HCT116 (cell line): ENCODE measurements at regions not wholly inside any gene's neighbourhood (a gene's known extent, or its start where the extent isn't known, plus 50 kb on each side); places are given as distances from the start of the nearest gene placed in this dataset.

Experiments used
- ATAC-seq: fragments of 200-7000 bp; cut with Tn5 transposase; 2 replicates; pipeline ENCODE4 v1.9.1; 2020; ENCODE audit warnings: mild to moderate bottlenecking, moderate library complexity
- BruUV-seq: library from RNA; stranded (reverse); fragments of 400-500 nt; replicated peaks from 2 replicates; lab custom pipeline; 2021; lab: Mats Ljungman, UMichigan
- CTCF ChIA-PET: fragments of 300-600 bp; sonication (Branson Sonifier 250); formaldehyde crosslinking; loops from one replicate; lab custom pipeline; 2021; ENCODE audit warnings: antibody characterized with exemption; lab: Charles Lee
- POLR2A ChIA-PET: fragments of 300-600, 350-600 bp; sonication (Branson Sonifier 250); formaldehyde crosslinking; loops from one replicate; lab custom pipeline; 2021; ENCODE audit warnings: antibody characterized with exemption; lab: Charles Lee
- RAD21 ChIA-PET, 2 experiments: fragments of 300-600 bp; sonication (Branson Sonifier 250); formaldehyde crosslinking; loops; one replicate each; lab custom pipeline; 2023; ENCODE audit warnings: low total read pairs in 2 of 2; ENCODE audit not compliant: uncharacterized antibody in 2 of 2, unreplicated experiment in 2 of 2, low non-redundant PET in 1 of 2; lab: Charles Lee
- DNase-seq: peaks from one replicate; pipeline ENCODE4 v3.0.0-alpha.2; 2010; ENCODE audit warnings: low read depth, low spot score
- H2AFZ ChIP-seq: fragments of 200-600 bp; shearing (Covaris generic), sonication (generic); 2 replicates; pipeline ENCODE4 v1.6.1; 2017; ENCODE audit warnings: low read depth, mixed run types, mixed read lengths, antibody characterized with exemption, low read length; ENCODE audit not compliant: poor library complexity, severe bottlenecking
- H3K27ac ChIP-seq: 2 replicates; pipeline ENCODE4 v1.5.1; 2012; ENCODE audit warnings: low read depth, low read length
- H3K27me3 ChIP-seq: fragments of 200-600 bp; sonication (generic); 2 replicates; pipeline ENCODE4 v1.6.1; 2016; ENCODE audit warnings: mixed run types, low read length, mixed read lengths; ENCODE audit not compliant: insufficient read depth
- H3K36me3 ChIP-seq, 2 experiments: fragments of 200-500 bp in 1 of 2; fragments of 200-600 bp in 1 of 2; sonication (Bioruptor generic) in 1 of 2; sonication (generic) in 1 of 2; 2 replicates each; pipeline versions ENCODE4 v1.5.1 to v1.6.1; 2014 to 2016; ENCODE audit warnings: low read length in 2 of 2, inconsistent platforms in 1 of 2, mixed read lengths in 1 of 2, mixed run types in 1 of 2; ENCODE audit not compliant: insufficient read depth in 2 of 2, control insufficient read depth in 1 of 2
- H3K4me1 ChIP-seq, 2 experiments: fragments of 200-600 bp in 1 of 2; sonication (generic) in 1 of 2; 2 replicates each; pipeline versions ENCODE4 v1.5.1 to v1.6.1; 2012 to 2017; ENCODE audit warnings: low read length in 2 of 2, inconsistent platforms in 1 of 2, mild to moderate bottlenecking in 1 of 2, mixed read lengths in 1 of 2, mixed run types in 1 of 2, moderate library complexity in 1 of 2; ENCODE audit not compliant: insufficient read depth in 2 of 2, control insufficient read depth in 1 of 2
- H3K4me2 ChIP-seq: fragments of 200-600 bp; sonication (generic); 2 replicates; pipeline ENCODE4 v1.6.1; 2017; ENCODE audit warnings: mixed run types, low read length, mixed read lengths
- H3K4me3 ChIP-seq, 2 experiments: fragments of 200-600 bp in 1 of 2; sonication (generic) in 1 of 2; replicated peaks in 1 of 2; 2 replicates each; pipeline ENCODE4 v1.5.1; 2011 to 2016; ENCODE audit warnings: low read length in 2 of 2, control low read depth in 1 of 2, low read depth in 1 of 2, mild to moderate bottlenecking in 1 of 2, mixed read lengths in 1 of 2, mixed run types in 1 of 2
- H3K79me2 ChIP-seq: fragments of 200-600 bp; sonication (generic); 2 replicates; pipeline ENCODE4 v1.6.1; 2017; ENCODE audit warnings: mild to moderate bottlenecking, mixed run types, low read length, moderate library complexity, mixed read lengths; ENCODE audit not compliant: insufficient read depth
- H3K9ac ChIP-seq: fragments of 200-600 bp; sonication (generic); 2 replicates; pipeline ENCODE4 v1.6.1; 2016; ENCODE audit warnings: low read length, mixed read lengths
- H3K9me2 ChIP-seq: fragments of 200-600 bp; sonication (generic), shearing (Covaris generic); 2 replicates; pipeline ENCODE4 v1.6.1; 2017; ENCODE audit warnings: mixed run types, mild to moderate bottlenecking, moderate library complexity; ENCODE audit not compliant: insufficient read depth
- H3K9me3 ChIP-seq, 2 experiments: fragments of 200-500 bp in 1 of 2; fragments of 200-600 bp in 1 of 2; sonication (Bioruptor generic) in 1 of 2; sonication (generic) in 1 of 2; 2 replicates each; pipeline ENCODE4 v1.6.1; 2014 to 2017; ENCODE audit warnings: low read length in 2 of 2, mixed read lengths in 2 of 2, inconsistent platforms in 1 of 2, low read depth in 1 of 2, mild to moderate bottlenecking in 1 of 2, mixed run types in 1 of 2, moderate library complexity in 1 of 2; ENCODE audit not compliant: control insufficient read depth in 1 of 2, insufficient read depth in 1 of 2
- H4K20me1 ChIP-seq: fragments of 200-600 bp; sonication (generic), shearing (Covaris generic); 2 replicates; pipeline ENCODE4 v1.6.1; 2017; ENCODE audit warnings: mixed run types, mild to moderate bottlenecking, moderate library complexity; ENCODE audit not compliant: insufficient read depth
- ELF1 ChIP-seq: IDR thresholded peaks from 2 replicates; pipeline ENCODE4 v1.6.1; 2012; ENCODE audit warnings: low read depth, borderline replicate concordance
- EZH2 ChIP-seq: fragments of 200-600 bp; sonication (generic); IDR thresholded peaks from 2 replicates; pipeline ENCODE4 v1.6.1; 2017; ENCODE audit warnings: antibody characterized with exemption, mixed run types
- EZH2phosphoT487 ChIP-seq: fragments of 200-600 bp; IDR thresholded peaks from 2 replicates; pipeline ENCODE4 v1.6.1; 2018; ENCODE audit warnings: antibody characterized with exemption, borderline replicate concordance
- MAX ChIP-seq: IDR thresholded peaks from 2 replicates; pipeline ENCODE4 v1.6.1; 2012
- POLR2A ChIP-seq: IDR thresholded peaks from 2 replicates; pipeline ENCODE4 v1.7.0; 2011; ENCODE audit warnings: borderline replicate concordance; ENCODE audit not compliant: insufficient read depth, insufficient read length; ENCODE audit errors: extremely low read depth
- TCF7L2 ChIP-seq: IDR thresholded peaks from 2 replicates; pipeline ENCODE4 v1.7.0; 2011; ENCODE audit warnings: borderline replicate concordance, inconsistent platforms; ENCODE audit not compliant: insufficient read depth, insufficient read length; ENCODE audit errors: extremely low read depth
- ZFX ChIP-seq: fragments of 450-650 bp; IDR thresholded peaks from 2 replicates; pipeline ENCODE4 v1.6.1; 2017
- intact Hi-C: fragments of 100-400 bp; cut with micrococcal nuclease; formaldehyde crosslinking; loops from 2 replicates; pipeline ENCODE4 v1.10.0; 2022
- TF ChIP-seq, protein P1 (sequence below): IDR thresholded peaks from 2 replicates; pipeline ENCODE4 v1.6.1; 2012; ENCODE audit warnings: low read depth

DNA sequence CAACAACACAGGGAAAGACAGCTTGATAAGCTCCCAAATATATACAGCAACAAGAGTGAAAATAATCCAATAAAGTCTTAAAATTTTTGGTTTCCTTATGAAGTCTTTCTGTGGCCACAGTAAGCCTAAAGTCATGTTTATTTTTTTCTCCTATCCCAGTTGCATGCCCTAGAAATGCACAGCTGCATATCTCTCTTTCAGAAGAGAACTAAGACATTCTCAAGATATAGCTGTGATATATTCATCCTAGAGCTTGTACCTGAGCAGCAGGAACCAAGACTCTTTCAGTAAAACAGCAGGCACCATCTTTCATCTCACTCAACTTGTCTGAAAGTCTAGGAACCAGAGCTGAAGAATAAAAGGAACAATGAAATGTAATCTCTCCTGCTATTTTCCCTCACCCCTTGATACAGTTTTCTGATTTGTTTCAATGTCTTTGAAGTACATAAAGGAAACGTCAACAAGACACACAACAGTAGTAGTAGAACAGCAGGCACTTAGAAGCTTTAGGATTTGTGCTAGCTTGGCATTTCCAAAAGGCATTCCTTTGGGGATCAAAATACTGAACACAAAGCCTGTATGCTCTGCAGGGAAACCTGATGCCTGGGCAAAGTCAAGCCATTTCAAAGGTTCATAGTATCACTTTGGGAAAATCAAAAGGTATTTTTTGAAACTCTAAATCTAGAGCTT, 536.8 kb downstream of the PYDC2 start:
- Histone ChIP-seq H3K4me2 (no peak overlapping the region), H3K27ac (no peak overlapping the region), H2AFZ (no peak overlapping the region), H3K27me3 (no peaks in the 10 kb centered on the region), H3K36me3 (no peaks in the 10 kb centered on the region)
- intact Hi-C loops, result no loop called here
- POLR2A ChIA-PET, result no interaction called here
- RAD21 ChIA-PET, result no interaction called here
- no peak for TF ChIP-seq ZFX
- no peak for TF ChIP-seq POLR2A
- no peak for TF ChIP-seq EZH2phosphoT487
- TF ChIP-seq, protein P1, sequence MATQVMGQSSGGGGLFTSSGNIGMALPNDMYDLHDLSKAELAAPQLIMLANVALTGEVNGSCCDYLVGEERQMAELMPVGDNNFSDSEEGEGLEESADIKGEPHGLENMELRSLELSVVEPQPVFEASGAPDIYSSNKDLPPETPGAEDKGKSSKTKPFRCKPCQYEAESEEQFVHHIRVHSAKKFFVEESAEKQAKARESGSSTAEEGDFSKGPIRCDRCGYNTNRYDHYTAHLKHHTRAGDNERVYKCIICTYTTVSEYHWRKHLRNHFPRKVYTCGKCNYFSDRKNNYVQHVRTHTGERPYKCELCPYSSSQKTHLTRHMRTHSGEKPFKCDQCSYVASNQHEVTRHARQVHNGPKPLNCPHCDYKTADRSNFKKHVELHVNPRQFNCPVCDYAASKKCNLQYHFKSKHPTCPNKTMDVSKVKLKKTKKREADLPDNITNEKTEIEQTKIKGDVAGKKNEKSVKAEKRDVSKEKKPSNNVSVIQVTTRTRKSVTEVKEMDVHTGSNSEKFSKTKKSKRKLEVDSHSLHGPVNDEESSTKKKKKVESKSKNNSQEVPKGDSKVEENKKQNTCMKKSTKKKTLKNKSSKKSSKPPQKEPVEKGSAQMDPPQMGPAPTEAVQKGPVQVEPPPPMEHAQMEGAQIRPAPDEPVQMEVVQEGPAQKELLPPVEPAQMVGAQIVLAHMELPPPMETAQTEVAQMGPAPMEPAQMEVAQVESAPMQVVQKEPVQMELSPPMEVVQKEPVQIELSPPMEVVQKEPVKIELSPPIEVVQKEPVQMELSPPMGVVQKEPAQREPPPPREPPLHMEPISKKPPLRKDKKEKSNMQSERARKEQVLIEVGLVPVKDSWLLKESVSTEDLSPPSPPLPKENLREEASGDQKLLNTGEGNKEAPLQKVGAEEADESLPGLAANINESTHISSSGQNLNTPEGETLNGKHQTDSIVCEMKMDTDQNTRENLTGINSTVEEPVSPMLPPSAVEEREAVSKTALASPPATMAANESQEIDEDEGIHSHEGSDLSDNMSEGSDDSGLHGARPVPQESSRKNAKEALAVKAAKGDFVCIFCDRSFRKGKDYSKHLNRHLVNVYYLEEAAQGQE, result no peak
- TF ChIP-seq TCF7L2, result no peak
- no peak for TF ChIP-seq ELF1
- TF ChIP-seq MAX, result no peak
- no peak for TF ChIP-seq EZH2
- TF ChIP-seq, all 23 proteins: peak for 0
- Histone ChIP-seq H3K4me1 (no peaks in the 10 kb centered on the region), H3K9ac (no peak overlapping the region), H3K79me2 (no peaks in the 10 kb centered on the region), H3K4me3 (no peak overlapping the region), H3K9me2 (no peaks in the 10 kb centered on the region), H4K20me1 (no peaks in the 10 kb centered on the region; the same call in 1 of the 2 replicates), H3K9me3 (no peaks in the 10 kb centered on the region)
- DNase-seq (no peak), ATAC-seq (no peak)
- BruUV-seq, result no TSS peak
- CTCF ChIA-PET, result no interaction called here
